Neural progenitor cell (in vitro differentiated cells): ENCODE measurements at regions not wholly inside any gene's neighbourhood (a gene's known extent, or its start where the extent isn't known, plus 50 kb on each side); places are given as distances from the start of the nearest gene placed in this dataset.

Experiments
- CTCF ChIP-seq: fragments of 200-600 bp; sonication (generic); IDR thresholded peaks from 2 replicates; pipeline ENCODE4 v1.5.1; 2017; ENCODE audit warnings: antibody characterized with exemption, mild to moderate bottlenecking
- EZH2 ChIP-seq: fragments of 200-600 bp; sonication (generic); IDR thresholded peaks from 2 replicates; pipeline ENCODE4 v1.6.1; 2017; ENCODE audit warnings: antibody characterized with exemption, mild to moderate bottlenecking, moderate library complexity
- EZH2phosphoT487 ChIP-seq: fragments of 200-600 bp; sonication (generic); IDR thresholded peaks from 2 replicates; pipeline ENCODE4 v1.6.1; 2017; ENCODE audit warnings: antibody characterized with exemption

GRCh38 chr4:20172070-20172760 lies 79.5 kb upstream of the SLIT2 start:
- TF ChIP-seq CTCF (no peak), EZH2phosphoT487 (no peak), EZH2 (no peak)
